GM21515 (cell line): ENCODE measurements at regions not wholly inside any gene's neighbourhood (a gene's known extent, or its start where the extent isn't known, plus 50 kb on each side); places are given as distances from the start of the nearest gene placed in this dataset.

Experiments
- ATAC-seq: cut with Tn5 transposase; IDR thresholded peaks from one replicate; pipeline ENCODE4 v1.9.1; 2021; ENCODE audit not compliant: unreplicated experiment

GRCh38 chr18:38483326-38483725 lies 917.7 kb upstream of the CELF4 start:
- ATAC-seq: no peak

- ATAC-seq: no peak
These were observed 916.0 kb upstream of the CELF4 start for GRCh38 chr18:38481576-38481975.

DNA sequence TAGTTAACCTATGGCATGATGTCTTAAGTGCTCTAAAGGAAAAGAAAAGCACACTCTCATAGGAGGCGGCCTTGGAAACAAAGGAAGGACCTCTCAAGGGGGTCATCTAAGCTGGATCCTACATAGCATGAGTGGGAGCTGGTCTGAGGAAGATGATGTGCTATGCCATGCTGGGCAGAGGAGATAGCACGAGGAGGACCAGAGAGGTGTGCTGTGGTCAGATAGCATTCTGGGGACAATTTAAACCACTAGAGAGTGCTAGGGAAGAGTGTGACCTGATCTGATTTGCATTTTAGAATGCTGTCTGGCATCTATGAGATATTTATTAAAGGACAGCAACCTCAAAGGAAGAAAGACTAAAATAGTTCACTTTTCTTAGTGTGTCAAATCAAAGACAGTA lies 910.1 kb upstream of the CELF4 start:
- no peak for ATAC-seq

- no peak for ATAC-seq
These were observed 907.9 kb upstream of the CELF4 start for GRCh38 chr18:38473535-38473934.

GRCh38 chr18:38470421-38470820 lies 904.8 kb upstream of the CELF4 start:
- no peak for ATAC-seq

DNA sequence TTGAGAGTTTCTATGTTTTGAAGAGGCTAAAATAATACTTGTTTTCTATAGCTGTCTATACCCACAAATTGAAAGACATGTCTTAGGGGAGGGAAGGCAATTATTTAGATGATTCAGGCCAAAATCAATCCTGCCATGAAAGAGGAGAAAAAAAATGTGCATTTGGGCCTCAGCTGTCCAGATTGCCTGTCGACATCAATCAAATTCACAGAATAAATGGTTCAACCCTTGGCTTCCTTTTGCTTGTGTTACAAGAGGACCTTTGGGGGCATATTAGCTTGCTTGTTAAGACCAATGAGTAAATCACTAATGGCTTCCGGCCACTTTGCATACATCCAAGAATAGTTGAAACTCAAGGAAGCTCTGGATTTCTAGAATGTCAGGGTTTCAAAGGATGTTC lies 900.8 kb upstream of the CELF4 start:
- ATAC-seq: no peak

GRCh38 chr18:38464024-38464423 lies 898.4 kb upstream of the CELF4 start:
- ATAC-seq: no peak

GRCh38 chr18:38460657-38461056 lies 895.1 kb upstream of the CELF4 start:
- no peak for ATAC-seq

DNA sequence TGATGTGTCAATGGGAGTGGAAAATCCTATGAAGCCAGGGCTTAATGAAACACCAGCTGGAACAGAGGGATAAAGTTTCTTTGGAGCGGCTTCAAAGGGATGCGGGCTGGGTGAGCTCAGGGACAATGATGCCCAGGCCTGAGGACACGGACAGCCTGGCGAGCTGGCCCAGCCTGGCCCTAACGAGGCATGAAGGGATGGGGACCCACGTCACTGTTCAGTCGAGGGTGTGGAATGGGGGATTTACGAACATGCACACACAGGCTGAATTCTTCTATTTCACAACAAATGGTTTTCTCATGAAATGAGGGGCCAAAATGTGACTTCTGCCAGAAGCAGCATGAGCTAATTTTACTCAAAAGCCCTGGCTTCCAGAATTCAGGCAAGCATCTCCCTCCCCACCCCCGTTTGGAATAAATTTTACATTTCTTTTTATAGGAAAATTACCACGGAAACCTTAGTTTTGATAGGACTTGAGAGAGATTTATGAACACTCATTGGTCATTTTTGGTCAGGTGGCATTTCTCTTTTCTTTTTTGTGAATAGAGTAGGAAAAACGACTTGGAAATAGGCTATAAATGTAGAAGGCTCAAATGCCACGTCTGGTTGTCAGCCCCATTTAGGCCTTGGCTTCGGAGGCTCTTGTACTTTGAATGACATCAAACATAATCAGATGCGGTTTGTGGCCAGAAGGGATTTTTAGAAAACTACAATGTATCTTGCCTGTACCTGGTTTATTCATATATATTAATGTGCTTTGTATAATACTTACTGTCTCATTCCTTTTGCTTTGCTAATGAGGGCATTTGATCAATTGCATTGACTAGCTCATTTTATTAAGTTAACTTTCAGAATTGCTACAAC lies 893.8 kb upstream of the CELF4 start:
- no peak for ATAC-seq

- no peak for ATAC-seq
These were observed 893.1 kb upstream of the CELF4 start for GRCh38 chr18:38458698-38459097.

DNA sequence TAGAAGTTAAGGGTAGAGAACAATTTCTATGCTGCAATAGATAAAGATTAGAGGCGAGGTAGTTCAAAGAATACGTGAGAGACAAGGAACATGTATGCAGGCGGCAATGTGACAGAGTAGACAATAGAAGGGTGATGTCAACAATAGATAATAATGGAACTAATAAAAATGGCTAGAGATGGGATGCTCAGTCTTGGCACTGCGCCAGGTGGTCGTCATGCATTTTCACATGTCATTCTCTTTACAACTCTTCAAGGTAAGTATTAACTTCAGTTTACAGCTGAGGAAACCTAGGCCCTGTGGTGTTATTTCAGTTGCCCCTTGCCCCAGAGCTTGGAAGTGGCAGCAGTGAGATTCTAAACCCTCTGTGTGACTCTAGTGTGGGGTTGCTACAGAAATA lies 890.7 kb upstream of the CELF4 start:
- ATAC-seq: no peak

- no peak for ATAC-seq
These were observed 889.3 kb upstream of the CELF4 start for GRCh38 chr18:38454764-38455469.

- no peak for ATAC-seq
These were observed 888.3 kb upstream of the CELF4 start for GRCh38 chr18:38453880-38454279.

GRCh38 chr18:38450876-38451275 lies 885.3 kb upstream of the CELF4 start:
- ATAC-seq: no peak

- ATAC-seq: no peak
These were observed 880.2 kb upstream of the CELF4 start for GRCh38 chr18:38445804-38446145.

DNA sequence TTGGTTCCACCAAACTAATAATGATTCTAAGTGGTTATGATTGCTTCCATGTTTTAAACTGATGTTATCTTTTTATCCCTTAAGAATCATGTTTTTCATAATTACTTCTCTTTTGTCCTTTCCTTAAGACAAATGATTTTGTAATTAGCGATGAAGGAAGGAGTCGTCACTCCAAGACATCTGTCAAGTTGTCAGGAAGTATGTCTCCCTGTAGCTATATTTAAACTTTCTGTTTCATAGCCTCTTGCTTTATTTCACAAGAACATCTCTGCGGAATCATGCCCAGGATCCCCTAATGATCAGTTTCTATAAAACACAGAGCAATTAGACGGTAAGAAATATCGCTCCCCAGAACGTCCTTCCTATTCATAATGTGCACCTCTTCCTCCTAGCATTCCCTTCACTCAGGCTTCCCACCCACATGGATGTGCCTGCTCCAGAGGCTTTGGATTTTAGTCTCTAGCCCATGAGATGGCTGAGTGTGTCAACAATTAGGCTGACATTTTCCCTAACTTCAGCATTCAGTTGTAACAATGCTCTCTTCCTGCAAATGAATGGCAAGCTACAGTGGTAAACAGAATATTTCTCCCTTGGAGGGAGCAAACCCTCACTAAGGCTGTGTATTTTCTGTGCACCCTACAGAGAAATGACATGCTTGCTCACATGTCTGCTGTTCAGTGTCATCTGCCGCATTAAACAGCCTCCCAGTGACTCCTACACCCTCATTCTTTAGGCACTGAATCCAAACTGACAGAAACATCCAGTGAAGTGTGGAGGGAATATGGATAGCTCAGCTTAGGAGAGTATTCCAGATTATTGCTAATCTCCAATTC lies 879.6 kb upstream of the CELF4 start:
- no peak for ATAC-seq

DNA sequence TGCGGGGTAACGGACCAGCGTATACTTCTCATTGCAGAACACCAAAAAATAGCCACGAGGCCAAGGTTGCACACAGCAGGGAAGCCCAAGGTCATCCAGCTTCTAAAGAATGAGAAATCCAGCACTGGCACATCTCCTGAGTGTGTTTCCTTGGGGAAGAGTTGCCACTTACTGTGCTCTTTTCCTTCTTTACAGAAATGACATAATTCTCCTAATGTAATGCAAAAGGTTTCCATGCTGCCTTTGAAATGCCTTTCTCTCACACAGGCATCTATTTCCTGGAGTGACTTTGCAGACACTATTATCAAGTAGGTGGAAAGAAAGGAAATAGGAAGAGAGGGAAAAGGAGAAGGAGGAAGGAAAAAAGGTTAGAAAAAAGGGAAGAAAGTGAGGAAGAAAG lies 862.1 kb upstream of the CELF4 start:
- no peak for ATAC-seq

- ATAC-seq: no peak
These were observed 861.6 kb upstream of the CELF4 start for GRCh38 chr18:38427234-38427633.

DNA sequence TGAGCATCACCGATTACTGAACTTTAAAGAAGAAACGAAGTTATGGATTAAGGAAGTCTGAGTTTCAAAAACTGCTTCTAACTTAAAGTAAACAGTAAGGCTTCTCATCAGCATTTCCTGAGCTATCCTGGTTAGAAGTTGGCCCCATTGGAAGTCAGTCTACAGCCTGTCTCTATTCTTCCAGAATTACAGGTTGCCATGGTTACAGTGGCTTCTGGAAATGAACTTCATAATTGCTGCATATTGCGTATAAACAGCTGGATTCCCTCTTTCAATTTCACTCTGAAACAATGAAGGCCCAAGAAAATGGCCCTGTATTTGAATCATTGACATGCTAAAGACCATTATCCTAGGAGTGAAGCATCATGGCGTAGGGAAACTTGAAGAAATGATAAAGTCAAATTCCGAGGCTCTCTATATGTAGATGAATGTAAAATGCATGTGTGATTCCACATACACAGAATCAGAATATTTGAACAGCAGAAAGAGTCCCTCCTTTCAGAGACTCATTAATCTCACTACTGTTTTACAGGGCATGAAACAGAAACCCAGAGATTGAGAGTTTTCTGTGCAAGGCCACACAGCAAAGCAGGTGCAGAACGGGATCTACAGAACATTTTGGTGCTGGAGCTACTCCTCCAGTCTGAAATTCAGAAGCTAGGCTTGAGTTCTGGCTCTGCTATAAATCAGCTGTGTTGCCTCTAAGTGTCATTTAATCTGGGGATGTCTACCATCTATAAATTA lies 856.4 kb upstream of the CELF4 start:
- ATAC-seq: no peak

DNA sequence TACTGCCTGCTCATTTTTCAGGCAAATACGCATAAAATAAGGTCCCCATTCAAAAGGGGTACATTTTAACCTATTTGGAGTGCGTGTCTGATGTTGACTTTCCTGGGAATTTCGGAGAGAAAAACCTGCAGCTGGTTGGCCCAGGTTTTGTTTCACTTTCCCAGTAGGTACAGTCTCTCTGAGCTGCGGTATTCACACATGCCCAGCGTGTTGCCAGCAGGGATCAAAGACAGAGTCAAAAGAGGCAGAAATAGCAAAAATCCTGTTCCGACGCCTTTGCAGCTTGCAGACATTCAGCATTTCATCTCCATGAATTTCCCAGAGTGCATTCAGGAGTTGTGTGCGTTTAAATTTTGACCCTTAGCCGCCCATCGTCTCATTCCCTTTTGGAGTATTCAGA lies 855.4 kb upstream of the CELF4 start:
- ATAC-seq: no peak

DNA sequence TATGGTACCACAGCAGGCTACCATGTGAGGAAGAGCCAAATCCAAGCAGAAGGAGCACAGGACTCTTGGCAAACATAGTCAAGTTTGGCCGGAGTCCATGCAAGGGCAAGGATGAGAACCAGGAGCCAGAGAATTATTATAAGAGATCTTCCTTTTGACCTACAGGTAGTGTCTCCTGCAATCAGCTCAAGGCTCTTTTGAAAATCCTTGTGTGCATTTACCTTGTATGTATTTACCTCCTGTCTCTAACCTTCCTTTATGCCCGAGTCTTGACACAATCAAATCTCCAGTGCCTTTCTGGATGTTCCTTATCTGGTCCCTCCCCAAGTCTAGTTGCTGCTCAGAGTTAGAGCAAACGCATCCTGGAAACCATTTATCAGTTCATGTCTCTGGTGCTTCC lies 855.0 kb upstream of the CELF4 start:
- no peak for ATAC-seq
